GM04503 (cell line): ENCODE measurements at regions not wholly inside any gene's neighbourhood (a gene's known extent, or its start where the extent isn't known, plus 50 kb on each side); places are given as distances from the start of the nearest gene placed in this dataset.

Experiments used
- DNase-seq: peaks from one replicate; pipeline ENCODE4 v3.0.0-alpha.2; 2012; ENCODE audit warnings: low read depth

- DNase-seq = no peak
These were observed 146.3 kb upstream of the TWIST2 start for GRCh38 chr2:238701341-238702206.

GRCh38 chr2:238702276-238703052, 145.4 kb upstream of the TWIST2 start:
- no peak for DNase-seq

GRCh38 chr2:238703053-238703415, 144.9 kb upstream of the TWIST2 start:
- no peak for DNase-seq

DNA sequence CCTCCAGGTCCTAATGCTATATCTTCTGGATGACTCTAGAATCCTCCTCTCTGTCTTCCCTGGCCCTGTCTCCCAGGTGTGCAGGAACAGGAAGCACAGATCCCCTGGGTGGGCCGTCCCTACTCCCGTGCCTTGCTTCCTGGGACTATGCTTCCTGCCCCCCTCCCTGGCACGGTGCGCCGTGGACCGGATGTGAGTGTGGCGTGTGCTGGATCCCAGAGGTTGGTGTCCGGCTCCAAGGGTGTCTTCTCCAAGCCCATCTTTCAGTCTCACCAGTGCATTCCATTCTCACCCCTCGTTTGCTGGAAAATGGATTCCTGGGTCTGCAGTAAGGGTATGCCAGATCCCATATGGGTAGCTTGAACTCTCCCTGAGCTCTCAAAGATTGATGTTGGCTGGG, 144.4 kb upstream of the TWIST2 start:
- DNase-seq = no peak

- no peak for DNase-seq
These were observed 143.2 kb upstream of the TWIST2 start for GRCh38 chr2:238704471-238705225.

GRCh38 chr2:238706163-238706562, 141.7 kb upstream of the TWIST2 start:
- DNase-seq = no peak

DNA sequence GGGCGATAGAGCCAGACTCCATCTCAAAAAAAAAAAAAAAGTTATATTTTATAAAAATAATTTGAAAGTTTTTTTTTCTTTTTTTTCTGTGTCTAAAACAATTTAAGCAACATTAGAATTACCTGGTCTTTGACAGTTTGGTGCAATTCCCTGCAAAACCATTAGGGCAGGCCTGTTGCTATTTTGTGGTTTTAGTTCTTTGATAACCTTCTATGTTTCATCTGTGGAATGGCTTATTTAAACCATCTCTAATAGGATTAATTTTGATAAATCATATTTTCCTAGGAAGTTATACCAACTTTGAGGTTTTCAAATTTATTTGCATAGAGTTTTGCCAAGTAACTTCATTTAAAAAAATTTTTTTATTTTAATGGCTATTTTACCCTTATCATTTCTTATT, 141.2 kb upstream of the TWIST2 start:
- no peak for DNase-seq

DNA sequence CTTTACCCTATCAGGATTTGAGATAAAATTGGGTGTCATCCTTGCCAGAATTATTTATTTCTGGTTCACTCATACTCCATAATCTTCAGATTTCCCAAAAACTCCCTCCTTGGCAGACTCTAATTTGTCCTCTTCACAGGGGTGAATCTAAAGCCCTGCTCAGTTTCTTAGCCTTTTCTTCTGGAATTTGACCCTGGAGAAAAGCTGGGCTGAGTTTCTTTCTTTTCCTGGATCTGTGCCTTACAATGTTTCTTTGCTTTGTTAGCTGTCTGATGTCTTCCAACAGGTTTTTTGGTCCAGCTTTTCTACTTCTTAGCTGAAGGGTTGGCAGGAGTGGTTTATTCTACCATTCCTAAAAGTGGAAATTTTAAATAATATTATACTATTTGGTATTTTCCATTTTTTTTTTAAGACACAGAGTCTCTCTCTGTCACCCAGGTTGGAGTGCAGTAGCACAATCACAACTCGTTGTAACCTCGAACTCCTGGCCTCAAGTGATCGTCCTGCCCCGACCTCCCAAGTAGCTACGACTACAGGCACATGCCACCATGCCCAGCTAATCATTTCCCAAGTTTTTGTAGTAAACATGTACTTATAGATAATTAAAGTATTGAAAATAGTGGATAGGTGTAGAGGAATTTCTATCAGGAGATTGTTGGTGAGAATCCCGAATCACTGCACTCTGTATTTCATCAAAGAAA, 138.4 kb upstream of the TWIST2 start:
- DNase-seq = no peak

DNA sequence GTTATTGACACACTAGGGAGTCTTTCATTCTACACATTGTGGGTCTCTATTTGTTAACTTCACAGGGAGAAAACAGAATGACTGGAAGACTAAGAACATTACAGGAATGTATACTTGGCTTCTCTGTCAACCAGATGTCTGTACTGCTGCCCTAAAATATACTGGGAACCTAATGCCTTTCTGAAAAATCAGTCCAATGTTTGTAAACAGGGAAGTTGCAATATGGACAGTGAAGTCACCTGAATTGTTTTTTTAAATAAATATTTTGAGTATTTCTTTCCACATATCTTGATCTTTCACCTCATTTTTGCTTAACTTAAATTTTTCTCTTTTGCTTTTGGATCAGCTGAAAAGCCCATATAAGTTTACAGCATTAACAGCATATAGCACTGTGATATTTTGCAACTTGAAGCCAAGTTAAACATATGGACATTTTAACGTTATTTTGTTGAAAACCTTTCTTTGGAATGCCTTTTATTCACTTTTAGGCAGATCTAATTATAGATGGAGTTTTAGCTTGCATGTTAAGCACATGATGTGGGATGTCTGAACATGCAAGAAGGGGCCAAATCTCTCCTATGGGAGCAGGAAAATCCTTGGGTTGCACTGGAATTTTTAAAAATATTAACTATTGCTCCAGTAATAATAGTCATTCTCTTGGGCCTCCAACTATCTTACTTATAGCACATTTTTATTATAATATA, 137.7 kb upstream of the TWIST2 start:
- no peak for DNase-seq

GRCh38 chr2:238710787-238711186, 137.1 kb upstream of the TWIST2 start:
- no peak for DNase-seq

GRCh38 chr2:238711346-238711745, 136.5 kb upstream of the TWIST2 start:
- no peak for DNase-seq

GRCh38 chr2:238712011-238712410, 135.9 kb upstream of the TWIST2 start:
- DNase-seq = no peak

DNA sequence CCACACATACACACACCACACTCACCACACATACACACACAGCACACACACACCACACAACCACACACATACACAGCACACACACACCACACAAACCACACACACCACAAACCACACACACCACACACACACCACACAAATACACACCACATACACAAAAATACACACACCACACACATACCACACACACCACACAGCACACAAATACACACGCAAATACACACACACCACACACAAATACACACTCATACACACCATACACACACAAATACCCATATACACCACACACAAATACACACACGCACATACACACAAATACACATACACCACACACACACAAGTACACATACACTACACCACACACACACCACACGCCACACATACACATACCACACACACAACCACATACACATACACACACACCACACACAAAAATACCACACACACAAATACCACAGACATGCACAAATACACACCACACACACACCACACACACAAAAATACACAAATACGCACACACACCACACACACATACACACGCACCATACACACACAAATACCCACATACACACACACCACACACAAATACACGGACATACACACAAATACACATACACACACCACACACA, 134.6 kb upstream of the TWIST2 start:
- DNase-seq = no peak

GRCh38 chr2:238714038-238714528, 133.8 kb upstream of the TWIST2 start:
- no peak for DNase-seq

- DNase-seq = no peak
These were observed 131.7 kb upstream of the TWIST2 start for GRCh38 chr2:238716171-238716570.

- no peak for DNase-seq
These were observed 131.3 kb upstream of the TWIST2 start for GRCh38 chr2:238716585-238716984.

DNA sequence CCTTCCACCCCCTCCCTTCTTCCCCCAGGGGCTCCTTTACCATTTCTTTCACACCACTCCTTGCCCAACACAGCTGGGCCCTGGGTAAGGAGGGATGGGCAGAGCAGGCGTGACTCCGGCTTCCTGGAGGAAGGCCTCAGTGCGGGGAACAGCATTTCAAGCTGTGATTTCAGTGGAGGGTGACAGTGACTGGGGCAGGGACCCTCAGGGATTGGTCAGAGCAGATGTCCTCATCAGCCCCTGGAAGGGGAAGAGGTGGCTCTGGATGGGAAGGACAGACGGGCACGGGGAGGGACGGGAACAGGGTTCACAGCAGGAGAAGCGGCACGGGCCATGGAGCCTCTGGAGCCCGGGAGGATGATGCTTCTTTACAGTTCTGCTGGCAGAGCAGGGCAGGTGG, 130.8 kb upstream of the TWIST2 start:
- no peak for DNase-seq

DNA sequence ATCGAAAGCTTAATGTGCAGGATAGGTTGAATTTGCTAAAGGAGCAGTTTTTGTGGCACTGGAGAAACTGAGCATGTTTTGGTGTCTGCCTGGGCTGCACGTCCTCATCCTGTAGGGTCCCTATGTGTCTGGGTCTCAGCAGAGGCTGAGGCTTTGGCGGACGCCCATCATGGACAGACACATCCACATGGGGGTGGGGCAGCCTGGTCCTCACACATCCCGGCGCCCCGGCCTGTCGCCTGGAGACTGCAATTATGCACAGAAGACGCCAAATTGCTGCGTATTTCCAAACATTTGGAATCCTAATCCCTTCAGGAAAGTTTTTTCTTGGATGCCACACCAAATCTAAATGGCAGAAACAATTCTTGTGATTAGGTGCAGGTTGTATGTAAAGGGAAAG, 128.2 kb upstream of the TWIST2 start:
- DNase-seq = no peak

DNA sequence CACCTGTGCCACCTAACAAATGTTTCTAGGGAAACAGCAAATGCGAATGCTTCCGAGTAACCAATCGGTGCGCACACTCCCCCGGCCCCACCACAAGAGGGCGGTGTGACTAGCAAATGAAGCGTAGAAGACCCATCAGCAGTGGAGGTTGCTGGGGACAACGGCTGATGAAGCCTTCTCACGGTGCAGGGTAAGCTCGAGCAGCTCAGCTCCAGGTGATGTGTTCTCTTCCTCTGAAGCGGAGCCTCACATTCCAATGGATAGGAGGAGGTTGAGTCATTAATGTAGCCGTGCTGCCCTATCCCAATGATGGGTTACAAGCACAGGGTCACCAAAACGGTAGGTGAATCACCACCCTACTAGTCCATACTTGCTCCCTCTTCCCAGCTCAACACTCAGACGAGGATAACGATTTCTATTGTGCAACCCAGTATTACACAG, 127.6 kb upstream of the TWIST2 start:
- DNase-seq = no peak

GRCh38 chr2:238722181-238722580, 125.7 kb upstream of the TWIST2 start:
- no peak for DNase-seq

GRCh38 chr2:238722883-238723282, 125.0 kb upstream of the TWIST2 start:
- DNase-seq = no peak
